AG10803 (cell line): ENCODE measurements at regions not wholly inside any gene's neighbourhood (a gene's known extent, or its start where the extent isn't known, plus 50 kb on each side); places are given as distances from the start of the nearest gene placed in this dataset.

Source experiments
- DNase-seq: peaks from one replicate; pipeline ENCODE4 v3.0.0; 2010; ENCODE audit warnings: low read depth
- H3K4me3 ChIP-seq: 2 replicates; pipeline ENCODE4 v1.5.1; 2011; ENCODE audit warnings: mild to moderate bottlenecking, low read length, control low read depth
- TF ChIP-seq, protein P1 (sequence below): conservative IDR thresholded peaks from 2 replicates; pipeline ENCODE4 v1.5.1; 2011; ENCODE audit warnings: mild to moderate bottlenecking, low read length, control low read depth, inconsistent platforms

DNA sequence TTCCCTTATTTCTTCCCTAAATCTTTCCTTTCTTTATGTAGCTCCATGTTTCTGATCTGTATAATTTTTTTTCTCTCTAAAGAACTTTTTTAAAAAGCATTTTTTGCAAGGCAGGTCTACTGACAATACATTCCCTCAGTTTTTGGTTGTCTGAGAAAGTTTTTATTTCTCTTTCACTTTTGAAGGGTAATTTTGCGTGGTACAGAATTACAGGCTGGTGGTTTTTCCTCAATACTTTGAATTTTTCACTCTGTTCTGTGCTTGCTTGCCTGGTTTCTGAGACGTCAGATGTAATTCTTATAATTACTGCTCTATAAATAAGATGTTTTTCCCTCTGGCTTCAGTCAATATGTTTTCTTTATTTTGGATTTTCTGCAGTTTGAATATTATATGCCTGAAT lies 205.4 kb upstream of the VSTM2A start:
- no peak overlapping the region for H3K4me3 ChIP-seq
- DNase-seq, result no peak
- TF ChIP-seq, protein P1, sequence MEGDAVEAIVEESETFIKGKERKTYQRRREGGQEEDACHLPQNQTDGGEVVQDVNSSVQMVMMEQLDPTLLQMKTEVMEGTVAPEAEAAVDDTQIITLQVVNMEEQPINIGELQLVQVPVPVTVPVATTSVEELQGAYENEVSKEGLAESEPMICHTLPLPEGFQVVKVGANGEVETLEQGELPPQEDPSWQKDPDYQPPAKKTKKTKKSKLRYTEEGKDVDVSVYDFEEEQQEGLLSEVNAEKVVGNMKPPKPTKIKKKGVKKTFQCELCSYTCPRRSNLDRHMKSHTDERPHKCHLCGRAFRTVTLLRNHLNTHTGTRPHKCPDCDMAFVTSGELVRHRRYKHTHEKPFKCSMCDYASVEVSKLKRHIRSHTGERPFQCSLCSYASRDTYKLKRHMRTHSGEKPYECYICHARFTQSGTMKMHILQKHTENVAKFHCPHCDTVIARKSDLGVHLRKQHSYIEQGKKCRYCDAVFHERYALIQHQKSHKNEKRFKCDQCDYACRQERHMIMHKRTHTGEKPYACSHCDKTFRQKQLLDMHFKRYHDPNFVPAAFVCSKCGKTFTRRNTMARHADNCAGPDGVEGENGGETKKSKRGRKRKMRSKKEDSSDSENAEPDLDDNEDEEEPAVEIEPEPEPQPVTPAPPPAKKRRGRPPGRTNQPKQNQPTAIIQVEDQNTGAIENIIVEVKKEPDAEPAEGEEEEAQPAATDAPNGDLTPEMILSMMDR, result no peak

DNA sequence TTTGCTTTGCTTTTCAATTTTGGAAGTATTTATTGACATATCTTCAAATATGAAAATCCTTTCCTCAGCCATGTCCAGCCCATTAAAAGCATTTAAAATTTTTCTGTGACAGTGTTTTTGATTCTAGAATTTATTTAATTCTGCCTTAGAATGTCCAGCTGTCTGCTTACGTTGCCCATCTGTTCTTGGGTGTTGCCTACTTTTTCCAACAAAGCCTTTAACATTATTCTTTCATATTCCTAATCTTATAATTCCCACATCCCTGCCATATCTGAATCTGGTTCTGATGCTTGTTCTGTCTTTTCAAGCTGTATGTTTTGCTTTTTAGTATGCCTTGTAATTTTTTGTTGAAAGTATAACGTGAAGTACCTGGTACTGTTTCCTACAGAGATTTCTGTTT lies 204.7 kb upstream of the VSTM2A start:
- no peak for DNase-seq
- TF ChIP-seq, protein P1, result no peak
- H3K4me3 ChIP-seq, result no peak overlapping the region

GRCh38 chr7:54338319-54338718 lies 203.9 kb upstream of the VSTM2A start:
- TF ChIP-seq, protein P1, result no peak
- DNase-seq, result no peak
- no peak overlapping the region for H3K4me3 ChIP-seq

DNA sequence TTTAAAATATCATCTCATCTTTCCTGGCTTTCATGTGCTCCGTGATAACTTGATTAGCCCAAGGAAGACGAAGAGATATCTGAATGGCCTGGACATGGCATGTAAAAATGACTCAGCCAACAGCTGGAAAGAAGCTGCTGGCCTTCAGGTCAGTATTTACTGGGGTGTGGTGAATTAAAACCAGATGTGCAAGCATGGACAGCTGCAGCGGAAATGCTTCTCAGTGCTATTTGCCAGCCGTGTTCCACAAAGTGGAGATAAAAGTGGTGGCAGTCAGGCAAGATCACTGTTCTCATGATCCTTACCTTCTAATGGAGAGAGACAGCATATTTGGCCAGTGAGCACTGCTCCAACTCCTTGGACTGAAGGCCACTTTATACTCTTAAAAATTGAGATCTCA lies 203.1 kb upstream of the VSTM2A start:
- peak; percentile 3 for DNase-seq
- no peak overlapping the region for H3K4me3 ChIP-seq
- TF ChIP-seq, protein P1, result no peak

DNA sequence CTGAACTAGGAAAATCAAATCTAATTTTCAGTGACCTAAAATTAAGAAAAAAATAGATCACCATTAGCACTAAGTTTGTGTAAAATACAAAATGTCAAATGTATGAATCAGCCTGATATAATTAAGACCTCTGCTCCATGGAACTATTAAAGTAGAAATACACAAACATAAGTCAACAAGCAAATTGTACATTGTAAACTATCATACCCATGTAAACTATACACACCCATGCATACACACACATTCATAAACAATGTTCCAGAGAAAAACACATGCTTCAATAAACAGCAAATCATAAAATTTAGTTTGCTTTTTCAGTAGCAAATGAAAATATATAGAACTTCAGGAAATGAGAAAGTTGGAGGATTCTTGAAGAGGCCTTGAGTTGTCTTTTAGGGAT lies 199.7 kb upstream of the VSTM2A start:
- DNase-seq, result no peak
- no peak overlapping the region for H3K4me3 ChIP-seq
- TF ChIP-seq, protein P1, result no peak

- no peak for DNase-seq
- H3K4me3 ChIP-seq, result no peak overlapping the region
- TF ChIP-seq, protein P1, result no peak
These were observed 198.7 kb upstream of the VSTM2A start for GRCh38 chr7:54343511-54343910.

GRCh38 chr7:54345746-54346145 lies 196.4 kb upstream of the VSTM2A start:
- TF ChIP-seq, protein P1, result no peak
- H3K4me3 ChIP-seq, result no peak overlapping the region
- no peak for DNase-seq
